Liver (tissue), 8 donors: ENCODE measurements at regions not wholly inside any gene's neighbourhood (a gene's known extent, or its start where the extent isn't known, plus 50 kb on each side); places are given as distances from the start of the nearest gene placed in this dataset.

ENCODE experiments used
- DNase-seq: peaks from one replicate; pipeline ENCODE4 v3.0.0-alpha.2; 2017; ENCODE audit warnings: low spot score
- H3K27ac ChIP-seq, 2 donors: one replicate each; pipeline ENCODE4 v1.7.0; 2013; ENCODE audit warnings: inconsistent platforms in 2 of 2, low read length in 2 of 2, control low read depth in 1 of 2, low read depth in 1 of 2, mild to moderate bottlenecking in 1 of 2
- H3K27me3 ChIP-seq, 4 donors: one replicate each; pipeline versions ENCODE4 v1.6.1 to v1.7.0; 2013; ENCODE audit warnings: low read length in 3 of 4, inconsistent platforms in 1 of 4, mild to moderate bottlenecking in 1 of 4, moderate library complexity in 1 of 4; ENCODE audit not compliant: control insufficient read depth in 4 of 4, insufficient read depth in 4 of 4
- H3K36me3 ChIP-seq, 4 donors: one replicate each; pipeline versions ENCODE4 v1.6.1 to v1.7.0; 2013; ENCODE audit warnings: low read length in 3 of 4, mild to moderate bottlenecking in 3 of 4, low read depth in 1 of 4, moderate library complexity in 1 of 4; ENCODE audit not compliant: control insufficient read depth in 4 of 4, insufficient read depth in 3 of 4
- H3K4me1 ChIP-seq, 4 donors: one replicate each; pipeline versions ENCODE4 v1.6.1 to v1.7.0; 2013; ENCODE audit warnings: low read length in 3 of 4, mild to moderate bottlenecking in 3 of 4, moderate library complexity in 1 of 4; ENCODE audit not compliant: control insufficient read depth in 4 of 4, insufficient read depth in 4 of 4
- H3K4me3 ChIP-seq, 3 donors: one replicate each; pipeline versions ENCODE4 v1.6.1 to v1.7.0; 2013; ENCODE audit warnings: low read length in 3 of 3, control low read depth in 1 of 3, low read depth in 1 of 3, mild to moderate bottlenecking in 1 of 3
- H3K9ac ChIP-seq, 2 donors: one replicate each; pipeline ENCODE4 v1.7.0; 2013; ENCODE audit warnings: low read length in 2 of 2, mild to moderate bottlenecking in 2 of 2, moderate library complexity in 2 of 2, control low read depth in 1 of 2, low read depth in 1 of 2
- H3K9me3 ChIP-seq, 4 donors: one replicate each; pipeline versions ENCODE4 v1.6.1 to v1.7.0; 2013; ENCODE audit warnings: low read length in 3 of 4; ENCODE audit not compliant: control insufficient read depth in 4 of 4
- CTCF ChIP-seq: fragments of 150-350 bp; IDR thresholded peaks from 2 replicates; pipeline ENCODE4 v1.5.1; 2017; ENCODE audit warnings: improper control_type of control experiment, low read depth, low read length; ENCODE audit not compliant: missing input control
- EGR1 ChIP-seq, 2 donors: IDR thresholded peaks; 2 replicates each; pipeline ENCODE4 v1.6.1; 2016 to 2018; ENCODE audit warnings: antibody characterized with exemption in 2 of 2, low read depth in 2 of 2
- FOXA1 ChIP-seq: IDR thresholded peaks from 2 replicates; pipeline ENCODE4 v1.6.1; 2016; ENCODE audit warnings: antibody characterized with exemption
- FOXA2 ChIP-seq: IDR thresholded peaks from 2 replicates; pipeline ENCODE4 v1.6.1; 2016; ENCODE audit warnings: antibody characterized with exemption
- HNF4A ChIP-seq, 2 donors: conservative IDR thresholded peaks; 2 replicates each; pipeline ENCODE4 v1.6.1; 2016; ENCODE audit warnings: antibody characterized with exemption in 2 of 2, mild to moderate bottlenecking in 2 of 2
- HNF4G ChIP-seq: IDR thresholded peaks from 2 replicates; pipeline ENCODE4 v1.6.1; 2016; ENCODE audit warnings: antibody characterized with exemption
- JUND ChIP-seq, 2 donors: IDR thresholded peaks; 2 replicates each; pipeline ENCODE4 v1.6.1; 2016; ENCODE audit warnings: antibody characterized with exemption in 2 of 2
- NR2F2 ChIP-seq: IDR thresholded peaks from 2 replicates; pipeline ENCODE4 v1.6.1; 2016; ENCODE audit warnings: antibody characterized with exemption
- RAD21 ChIP-seq, 2 donors: IDR thresholded peaks; 2 replicates each; pipeline ENCODE4 v1.6.1; 2016; ENCODE audit warnings: antibody characterized with exemption in 2 of 2, mild to moderate bottlenecking in 2 of 2
- REST ChIP-seq: IDR thresholded peaks from 2 replicates; pipeline ENCODE4 v1.6.1; 2016; ENCODE audit warnings: antibody characterized with exemption, mild to moderate bottlenecking
- SP1 ChIP-seq: IDR thresholded peaks from 2 replicates; pipeline ENCODE4 v1.6.1; 2018; ENCODE audit warnings: antibody characterized with exemption, mild to moderate bottlenecking
- TAF1 ChIP-seq: conservative IDR thresholded peaks from 2 replicates; pipeline ENCODE4 v1.6.1; 2016; ENCODE audit warnings: antibody characterized with exemption, mild to moderate bottlenecking
- YY1 ChIP-seq: IDR thresholded peaks from 2 replicates; pipeline ENCODE4 v1.6.1; 2016; ENCODE audit warnings: antibody characterized with exemption, mild to moderate bottlenecking
- ZBTB33 ChIP-seq: IDR thresholded peaks from 2 replicates; pipeline ENCODE4 v1.6.1; 2016; ENCODE audit warnings: antibody characterized with exemption
- WGBS: extraction: QIAGEN DNeasy Blood & Tissue Kit; methylation state at CpG from one replicate; pipeline ENCODE4 v1.1.7; 2013; 5-methylcytosine and 5-hydroxymethylcytosine counted together
- donor health status: healthy.
- donor health status: healthy.
- donor health status: healthy.
- donor health status: healthy.
- donor health status: healthy.

DNA sequence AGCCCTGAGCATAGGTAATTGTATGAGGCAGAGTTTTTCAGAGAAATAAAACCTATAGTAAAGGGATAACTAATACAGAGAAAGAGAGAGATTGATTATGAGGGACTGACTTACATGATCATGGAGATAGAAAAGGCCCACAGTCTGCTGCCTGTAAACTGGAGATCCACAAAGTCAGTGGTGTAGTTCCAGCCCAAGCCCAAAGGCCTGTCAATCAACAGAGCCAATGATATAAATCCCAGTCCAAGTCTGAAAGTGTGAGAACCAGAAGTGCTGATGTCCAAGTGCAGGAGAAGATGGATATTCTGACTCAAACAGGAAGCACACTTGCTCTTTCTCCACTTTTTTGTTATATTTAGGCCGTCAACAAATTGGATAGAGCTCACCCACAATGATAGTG is 340.1 kb upstream of the RGS18 start (continued):
- TF ChIP-seq HNF4G = no peak
- no peak for TF ChIP-seq ZBTB33

DNA sequence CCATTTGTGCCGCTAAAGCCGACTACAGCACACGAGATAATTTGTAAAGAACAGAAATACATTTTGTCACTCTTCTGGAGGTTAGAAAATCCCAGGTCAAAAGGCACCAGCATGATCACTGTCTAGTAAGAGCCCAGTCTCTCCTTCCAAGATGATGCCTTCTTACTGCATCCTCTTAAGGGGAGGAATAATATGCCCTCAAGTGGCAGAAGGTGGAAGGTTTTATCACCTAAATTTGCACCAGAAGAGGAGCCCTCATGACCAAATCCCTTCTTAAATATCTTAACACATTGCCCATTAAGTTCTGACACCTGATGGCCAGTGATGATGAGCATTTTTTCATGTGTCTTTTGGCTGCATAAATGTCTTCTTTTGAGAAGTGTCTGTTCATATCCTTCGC is 326.7 kb upstream of the RGS18 start:
- H3K27me3 ChIP-seq = peaks cover 0 to 3% (median 0%) of the 10 kb centered on the region in 4 donors
- DNase-seq = no peak
- TF ChIP-seq RAD21 (IDR thresholded peaks at IDR 0.05) (peak in 1 of 2 donors; percentile 7), EGR1 (IDR thresholded peaks at IDR 0.05; ENCODE audit: low read depth in 2 of 2) (no peak), TAF1 (no peak), NR2F2 (no peak)
- 69% methylated on average over 4 of the region's 4 CpGs for WGBS
- H3K27ac ChIP-seq = no peak overlapping the region
- H3K4me1 ChIP-seq = no peaks in the 10 kb centered on the region
- H3K36me3 ChIP-seq = no peaks in the 10 kb centered on the region
- H3K4me3 ChIP-seq = no peak overlapping the region
- no peaks in the 10 kb centered on the region for H3K9me3 ChIP-seq
- no peak overlapping the region for H3K9ac ChIP-seq

- H3K4me1 ChIP-seq = no peaks in the 10 kb centered on the region
- H3K4me3 ChIP-seq = no peak overlapping the region
- no peak overlapping the region for H3K27ac ChIP-seq
- H3K27me3 ChIP-seq = peaks cover 0 to 4% (median 0%) of the 10 kb centered on the region in 4 donors
- no peaks in the 10 kb centered on the region for H3K36me3 ChIP-seq
- 59% methylated on average over 2 of the region's 2 CpGs for WGBS
- TF ChIP-seq EGR1 (IDR thresholded peaks at IDR 0.05; ENCODE audit: low read depth in 2 of 2) = no peak
- TF ChIP-seq HNF4A (conservative IDR thresholded peaks at IDR 0.05) = no peak
- TF ChIP-seq SP1 = no peak
- TF ChIP-seq CTCF = no peak
- TF ChIP-seq NR2F2 = no peak
- TF ChIP-seq YY1 = no peak
- no peak for TF ChIP-seq JUND (IDR thresholded peaks at IDR 0.05)
- TF ChIP-seq RAD21 (IDR thresholded peaks at IDR 0.05) = no peak
- no peak overlapping the region for H3K9ac ChIP-seq
- H3K9me3 ChIP-seq = no peaks in the 10 kb centered on the region
- DNase-seq = no peak
These were observed 318.4 kb upstream of the RGS18 start for GRCh38 chr1:191839891-191840290.

GRCh38 chr1:191851799-191852595 is 306.3 kb upstream of the RGS18 start:
- WGBS = 72% methylated on average over 1 of the region's 1 CpG
- Histone ChIP-seq H3K36me3 (no peaks in the 10 kb centered on the region), H3K27me3 (no peaks in the 10 kb centered on the region)

More at GRCh38 chr1:191851799-191852595, 306.3 kb upstream of the RGS18 start:
- H3K4me3 ChIP-seq = no peak overlapping the region
- TF ChIP-seq FOXA2 (no peak), REST (no peak), SP1 (no peak), YY1 (no peak), FOXA1 (no peak), JUND (IDR thresholded peaks at IDR 0.05) (no peak), RAD21 (IDR thresholded peaks at IDR 0.05) (no peak), HNF4A (conservative IDR thresholded peaks at IDR 0.05) (no peak)
- H3K9ac ChIP-seq = no peak overlapping the region
- DNase-seq = no peak
- H3K4me1 ChIP-seq = no peaks in the 10 kb centered on the region
- no peak overlapping the region for H3K27ac ChIP-seq
- H3K9me3 ChIP-seq = no peaks in the 10 kb centered on the region
